Anterior cingulate cortex (tissue), 58 donors: ENCODE measurements at regions not wholly inside any gene's neighbourhood (a gene's known extent, or its start where the extent isn't known, plus 50 kb on each side); places are given as distances from the start of the nearest gene placed in this dataset.

Experiments
- DNase-seq, 58 donors: peaks; one replicate each; lab custom pipeline; 2025; lab: John Stamatoyannopoulos, UW

GRCh38 chr11:91872243-91872642, 352.4 kb upstream of the FAT3 start:
- no peak for DNase-seq

GRCh38 chr11:91871791-91872190, 352.8 kb upstream of the FAT3 start:
- no peak for DNase-seq

- no peak for DNase-seq
These were observed 353.6 kb upstream of the FAT3 start for GRCh38 chr11:91871048-91871447.

GRCh38 chr11:91869686-91870085, 354.9 kb upstream of the FAT3 start:
- peak in 20 of 58 donors; percentile 1 to 68 (median 15) for DNase-seq

- no peak for DNase-seq
These were observed 358.0 kb upstream of the FAT3 start for GRCh38 chr11:91866642-91867041.

GRCh38 chr11:91860661-91861060, 364.0 kb upstream of the FAT3 start:
- no peak for DNase-seq

- no peak for DNase-seq
These were observed 365.0 kb upstream of the FAT3 start for GRCh38 chr11:91859666-91860065.

- DNase-seq: no peak
These were observed 367.4 kb upstream of the FAT3 start for GRCh38 chr11:91857179-91857578.

GRCh38 chr11:91854780-91855179, 369.8 kb upstream of the FAT3 start:
- no peak for DNase-seq

GRCh38 chr11:91854171-91854570, 370.4 kb upstream of the FAT3 start:
- no peak for DNase-seq

GRCh38 chr11:91851908-91852307, 372.7 kb upstream of the FAT3 start:
- DNase-seq: no peak

- peak in 7 of 58 donors; percentile 1 to 23 (median 4) for DNase-seq
These were observed 373.9 kb upstream of the FAT3 start for GRCh38 chr11:91850533-91851275.

- no peak for DNase-seq
These were observed 374.6 kb upstream of the FAT3 start for GRCh38 chr11:91850021-91850420.

GRCh38 chr11:91846649-91847048, 378.0 kb upstream of the FAT3 start:
- DNase-seq: no peak

- no peak for DNase-seq
These were observed 378.6 kb upstream of the FAT3 start for GRCh38 chr11:91846002-91846401.

GRCh38 chr11:91840640-91841240, 383.9 kb upstream of the FAT3 start:
- DNase-seq: no peak

GRCh38 chr11:91837411-91838330, 386.9 kb upstream of the FAT3 start:
- DNase-seq: no peak

- DNase-seq: no peak
These were observed 389.5 kb upstream of the FAT3 start for GRCh38 chr11:91835051-91835560.

- no peak for DNase-seq
These were observed 395.7 kb upstream of the FAT3 start for GRCh38 chr11:91828901-91829300.

- DNase-seq: no peak
These were observed 398.8 kb upstream of the FAT3 start for GRCh38 chr11:91825777-91826176.

- no peak for DNase-seq
These were observed 401.3 kb upstream of the FAT3 start for GRCh38 chr11:91823252-91823830.
